ENCODE measurements at regions not wholly inside any gene's neighbourhood (a gene's known extent, or its start where the extent isn't known, plus 50 kb on each side); places are given as distances from the start of the nearest gene placed in this dataset.
"Not testable (repeated sequence)": the region's sequence is repeated elsewhere in the genome, so short reads cannot be mapped to it uniquely, and the experiment has no call there.

DNA sequence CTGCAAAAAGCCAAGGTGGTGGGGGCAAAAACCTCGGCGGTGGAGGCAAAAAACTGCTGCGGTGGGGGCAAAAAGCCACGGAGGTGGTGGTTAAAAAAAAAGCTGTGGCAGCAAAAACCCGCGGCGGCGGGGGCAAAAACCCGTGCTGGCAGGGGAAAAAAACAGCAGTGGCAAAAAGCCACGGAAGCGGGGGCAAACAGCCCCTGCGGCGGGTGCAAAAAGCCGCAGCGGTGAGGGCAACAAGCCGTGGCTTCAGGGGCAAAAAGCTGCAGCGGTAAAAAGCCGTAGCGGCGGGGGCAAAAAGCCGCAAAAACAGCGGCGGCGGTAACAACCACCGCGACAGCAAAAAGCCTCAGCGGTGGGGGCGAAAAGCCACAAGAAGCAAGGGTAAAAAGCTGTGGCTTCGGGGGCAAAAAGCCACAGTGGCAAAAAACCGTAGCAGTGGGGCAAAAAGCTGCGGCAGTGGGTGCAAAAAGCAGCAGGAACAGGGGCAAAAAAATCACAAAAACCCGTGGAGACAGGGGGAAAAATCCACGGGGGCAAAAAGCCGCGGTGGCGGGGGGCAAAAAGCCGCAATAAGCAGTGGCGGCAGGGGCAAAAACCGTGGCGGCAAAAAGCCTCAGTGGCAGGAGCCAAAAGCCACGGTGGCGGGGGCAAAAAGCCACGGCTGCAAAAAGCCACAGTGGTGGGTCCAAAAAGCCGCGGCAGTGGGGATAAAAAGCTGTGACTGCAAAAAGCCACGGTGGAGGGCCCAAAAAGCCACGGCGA lies 193.7 kb downstream of the SHCBP1 start:
- Histone ChIP-seq H3K4me3 (no peak overlapping the region), H3K36me3 (no peaks in the 10 kb centered on the region), H3K9me3 (no peaks in the 10 kb centered on the region), H3K27ac (no peak overlapping the region), H3K27me3 (no peaks in the 10 kb centered on the region), H3K4me1 (no peaks in the 10 kb centered on the region)
- TF ChIP-seq, protein P1, sequence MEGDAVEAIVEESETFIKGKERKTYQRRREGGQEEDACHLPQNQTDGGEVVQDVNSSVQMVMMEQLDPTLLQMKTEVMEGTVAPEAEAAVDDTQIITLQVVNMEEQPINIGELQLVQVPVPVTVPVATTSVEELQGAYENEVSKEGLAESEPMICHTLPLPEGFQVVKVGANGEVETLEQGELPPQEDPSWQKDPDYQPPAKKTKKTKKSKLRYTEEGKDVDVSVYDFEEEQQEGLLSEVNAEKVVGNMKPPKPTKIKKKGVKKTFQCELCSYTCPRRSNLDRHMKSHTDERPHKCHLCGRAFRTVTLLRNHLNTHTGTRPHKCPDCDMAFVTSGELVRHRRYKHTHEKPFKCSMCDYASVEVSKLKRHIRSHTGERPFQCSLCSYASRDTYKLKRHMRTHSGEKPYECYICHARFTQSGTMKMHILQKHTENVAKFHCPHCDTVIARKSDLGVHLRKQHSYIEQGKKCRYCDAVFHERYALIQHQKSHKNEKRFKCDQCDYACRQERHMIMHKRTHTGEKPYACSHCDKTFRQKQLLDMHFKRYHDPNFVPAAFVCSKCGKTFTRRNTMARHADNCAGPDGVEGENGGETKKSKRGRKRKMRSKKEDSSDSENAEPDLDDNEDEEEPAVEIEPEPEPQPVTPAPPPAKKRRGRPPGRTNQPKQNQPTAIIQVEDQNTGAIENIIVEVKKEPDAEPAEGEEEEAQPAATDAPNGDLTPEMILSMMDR (IDR thresholded peaks at IDR 0.05) = no peak
- ATAC-seq (no peak), DNase-seq (no peak)
- intact Hi-C loops (cut with DNase I) = no loop called here

DNA sequence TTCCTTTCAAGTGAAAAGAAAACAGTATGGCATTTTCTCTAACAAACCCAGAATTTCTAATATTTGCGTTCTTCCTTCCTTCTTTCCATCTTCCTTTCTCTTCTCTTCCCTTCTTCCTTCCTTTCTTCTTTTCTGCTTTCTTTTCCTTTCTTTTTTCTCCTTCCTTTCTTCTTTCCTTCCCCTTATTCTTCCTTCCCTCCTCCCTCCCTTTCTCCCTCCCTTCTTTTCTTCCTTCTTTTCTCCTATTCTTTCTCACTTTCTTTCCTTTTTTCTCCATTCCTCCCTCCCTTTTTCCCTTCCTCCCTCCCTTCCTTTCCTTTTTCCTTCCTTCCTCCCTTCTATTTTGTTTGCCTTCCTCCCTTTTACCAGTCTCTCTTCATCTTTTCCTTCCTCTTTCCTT lies 194.8 kb downstream of the SHCBP1 start:
- Histone ChIP-seq H3K27ac (no peak overlapping the region), H3K36me3 (no peaks in the 10 kb centered on the region), H3K9me3 (peaks cover 5% of the 10 kb centered on the region), H3K4me3 (no peak overlapping the region), H3K27me3 (no peaks in the 10 kb centered on the region), H3K4me1 (no peaks in the 10 kb centered on the region)
- DNase-seq (no peak), ATAC-seq (no peak)
- intact Hi-C loops (cut with DNase I) = no loop called here
- TF ChIP-seq, protein P1 (IDR thresholded peaks at IDR 0.05) = no peak

DNA sequence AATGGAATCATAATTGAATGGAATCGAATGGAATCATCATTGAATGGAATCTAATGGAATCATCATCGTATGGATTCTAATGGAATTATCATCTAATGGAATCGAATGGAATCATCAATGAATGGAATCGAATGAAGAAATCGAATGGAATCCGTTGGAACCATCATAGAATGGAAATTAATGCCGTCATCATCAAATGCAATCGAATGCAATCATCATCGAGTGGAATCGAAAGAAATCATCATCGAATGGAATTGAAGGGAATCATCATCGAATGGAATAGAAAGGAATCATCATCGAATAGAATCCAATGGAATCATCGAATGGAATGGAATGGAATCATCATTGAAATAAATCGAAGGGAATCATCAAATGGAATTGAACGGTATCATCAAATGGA lies 217.2 kb downstream of the SHCBP1 start:
- Histone ChIP-seq H3K4me1 (no peaks in the 10 kb centered on the region), H3K9me3 (peaks cover 12% of the 10 kb centered on the region), H3K4me3 (no peak overlapping the region), H3K27ac (no peak overlapping the region), H3K27me3 (no peaks in the 10 kb centered on the region), H3K36me3 (no peaks in the 10 kb centered on the region)
- no peak for ATAC-seq
- TF ChIP-seq, protein P1 (IDR thresholded peaks at IDR 0.05) = no peak
- no peak for DNase-seq
- intact Hi-C loops (cut with DNase I) = no loop called here

DNA sequence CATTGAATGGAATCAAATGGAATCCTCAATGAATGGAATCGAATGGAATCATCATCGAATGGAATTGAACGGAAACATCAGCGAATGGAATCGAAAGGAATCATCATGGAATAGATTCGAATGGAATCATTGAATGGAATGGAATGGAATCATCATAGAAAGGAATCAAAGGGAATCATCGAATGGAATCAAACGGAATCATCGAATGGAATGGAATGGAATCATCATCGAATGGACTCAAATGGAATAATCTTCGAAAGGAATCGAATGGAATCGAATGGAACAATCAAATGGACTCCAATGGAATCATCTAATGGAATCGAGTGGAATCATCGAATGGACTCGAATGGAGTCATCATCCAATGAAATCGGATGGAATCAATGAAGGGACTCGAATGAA lies 222.6 kb downstream of the SHCBP1 start:
- H3K27ac ChIP-seq; H3K4me1 ChIP-seq; intact Hi-C loops (cut with DNase I); H3K4me3 ChIP-seq; ATAC-seq; DNase-seq; H3K27me3 ChIP-seq; H3K36me3 ChIP-seq; H3K9me3 ChIP-seq: not testable (repeated sequence)

DNA sequence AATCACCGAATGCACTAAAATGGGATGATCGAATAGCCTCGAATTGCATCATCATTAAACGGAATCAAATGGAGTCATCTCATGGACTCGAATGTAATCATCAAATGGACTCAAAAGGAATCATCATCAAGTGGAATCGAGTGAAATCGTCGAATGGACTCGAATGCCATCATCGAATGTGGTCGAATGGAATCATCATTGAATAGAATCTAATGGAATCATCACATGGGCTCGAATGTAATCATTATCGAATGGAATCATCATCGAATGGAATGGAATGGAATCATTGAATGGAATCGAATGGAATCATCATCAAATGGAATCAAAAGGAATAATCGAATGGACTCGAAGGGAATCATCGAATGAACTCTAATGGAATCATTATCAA lies 224.3 kb downstream of the SHCBP1 start:
- intact Hi-C loops (cut with DNase I); ATAC-seq: not testable (repeated sequence)

DNA sequence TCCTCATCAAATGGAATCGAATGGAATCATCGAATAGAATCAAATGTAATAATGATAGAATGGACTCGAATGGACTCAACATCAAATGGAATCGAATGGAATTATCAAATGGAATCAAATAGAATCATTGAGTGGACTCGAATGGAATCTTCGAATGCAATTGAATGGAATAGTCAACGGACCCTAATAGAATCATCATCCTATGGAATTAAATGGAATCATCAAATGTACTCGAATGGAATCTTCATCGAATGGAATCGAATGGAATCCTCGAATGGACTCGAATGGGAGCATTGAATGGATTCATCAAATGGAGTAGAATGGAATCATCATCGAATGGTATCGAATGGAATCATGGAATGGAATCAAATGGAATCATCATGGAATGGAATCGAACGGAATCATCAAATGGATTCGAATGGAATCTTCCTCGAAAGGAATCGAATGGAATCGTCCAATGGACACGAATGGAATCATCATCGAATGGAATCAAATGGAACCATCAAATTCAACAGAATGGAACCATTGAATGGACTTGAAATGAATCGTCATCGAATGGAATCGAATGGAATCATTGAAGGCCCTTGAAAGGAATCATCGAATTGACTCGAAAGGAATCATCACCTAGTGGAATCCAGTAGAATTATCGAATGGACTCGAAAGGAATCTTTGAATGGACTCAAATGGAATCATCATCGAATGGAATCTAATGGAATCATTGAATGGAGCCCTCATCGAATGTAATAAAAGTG lies 224.9 kb downstream of the SHCBP1 start:
- H3K27me3 ChIP-seq; DNase-seq; H3K36me3 ChIP-seq; H3K4me3 ChIP-seq; H3K9me3 ChIP-seq; intact Hi-C loops (cut with DNase I); H3K27ac ChIP-seq; ATAC-seq; H3K4me1 ChIP-seq: not testable (repeated sequence)

More for the DNA sequence above, 224.3 kb downstream of the SHCBP1 start:
- H3K4me1 ChIP-seq, H3K36me3 ChIP-seq, H3K27me3 ChIP-seq, H3K4me3 ChIP-seq, H3K9me3 ChIP-seq, DNase-seq, H3K27ac ChIP-seq: not testable (repeated sequence)

DNA sequence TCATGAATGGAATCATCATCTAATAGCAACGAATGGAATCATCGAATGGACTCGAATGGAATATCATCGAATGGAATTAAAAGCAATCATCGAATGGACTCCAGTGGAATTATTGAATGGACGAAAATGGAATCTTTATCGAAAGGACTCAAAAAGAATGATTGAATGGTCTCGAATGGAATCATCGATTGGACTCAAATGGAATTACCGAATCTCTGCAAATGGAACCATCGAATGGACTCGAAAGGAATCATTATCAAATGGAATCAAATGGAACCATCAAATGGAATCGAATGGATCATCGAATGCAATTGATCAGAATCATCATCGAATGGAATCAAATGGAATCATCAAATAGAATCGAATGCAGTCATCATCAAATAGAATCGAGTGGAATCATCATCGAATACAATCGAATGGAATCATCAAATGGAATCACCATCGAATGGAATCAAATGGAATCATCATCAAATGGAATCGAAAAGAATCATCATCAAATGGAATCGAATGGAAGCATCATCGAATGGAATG lies 225.7 kb downstream of the SHCBP1 start:
- H3K27me3 ChIP-seq; ATAC-seq; H3K4me3 ChIP-seq; H3K36me3 ChIP-seq; H3K27ac ChIP-seq; DNase-seq; intact Hi-C loops (cut with DNase I); H3K4me1 ChIP-seq; H3K9me3 ChIP-seq: not testable (repeated sequence)

DNA sequence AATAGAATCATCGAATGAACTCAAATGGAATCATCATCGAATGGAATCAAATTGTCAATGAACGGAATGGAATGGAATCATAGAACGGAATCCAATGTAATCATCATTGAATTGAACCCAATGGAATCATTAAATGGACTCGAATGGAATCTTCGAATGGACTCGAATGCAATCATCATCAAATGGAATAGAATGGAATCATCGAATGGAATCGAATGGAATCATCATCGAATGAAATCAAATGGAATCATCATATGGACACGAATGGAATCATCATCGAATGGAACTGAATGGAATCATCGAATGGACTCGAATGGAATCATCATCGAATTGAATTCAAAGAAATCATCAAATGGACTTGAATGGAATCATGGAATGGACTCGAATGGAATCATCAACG lies 226.2 kb downstream of the SHCBP1 start:
- ATAC-seq; intact Hi-C loops (cut with DNase I); DNase-seq; H3K9me3 ChIP-seq; H3K27ac ChIP-seq; H3K36me3 ChIP-seq; H3K27me3 ChIP-seq; H3K4me1 ChIP-seq; H3K4me3 ChIP-seq: not testable (repeated sequence)

DNA sequence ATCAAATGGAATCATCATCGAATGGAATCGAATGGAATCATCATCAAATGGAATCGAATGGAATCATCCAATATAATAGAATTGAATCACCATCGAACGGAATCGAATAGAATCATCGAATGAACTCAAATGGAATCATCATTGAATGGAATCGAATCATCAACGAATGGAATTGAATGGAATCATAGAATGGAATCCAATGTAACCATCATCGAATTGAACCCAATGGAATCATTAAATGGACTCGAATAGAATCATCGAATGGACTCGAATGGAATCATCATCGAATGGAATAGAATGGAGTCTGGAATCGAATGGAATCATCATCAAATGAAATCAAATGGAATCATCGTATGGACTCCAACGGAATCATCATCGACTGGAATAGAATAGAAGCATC lies 227.0 kb downstream of the SHCBP1 start:
- H3K27ac ChIP-seq; ATAC-seq; DNase-seq; H3K27me3 ChIP-seq; intact Hi-C loops (cut with DNase I); H3K4me1 ChIP-seq; H3K4me3 ChIP-seq; H3K36me3 ChIP-seq: not testable (repeated sequence)
- H3K9me3 ChIP-seq = peaks cover 11% of the 10 kb centered on the region

DNA sequence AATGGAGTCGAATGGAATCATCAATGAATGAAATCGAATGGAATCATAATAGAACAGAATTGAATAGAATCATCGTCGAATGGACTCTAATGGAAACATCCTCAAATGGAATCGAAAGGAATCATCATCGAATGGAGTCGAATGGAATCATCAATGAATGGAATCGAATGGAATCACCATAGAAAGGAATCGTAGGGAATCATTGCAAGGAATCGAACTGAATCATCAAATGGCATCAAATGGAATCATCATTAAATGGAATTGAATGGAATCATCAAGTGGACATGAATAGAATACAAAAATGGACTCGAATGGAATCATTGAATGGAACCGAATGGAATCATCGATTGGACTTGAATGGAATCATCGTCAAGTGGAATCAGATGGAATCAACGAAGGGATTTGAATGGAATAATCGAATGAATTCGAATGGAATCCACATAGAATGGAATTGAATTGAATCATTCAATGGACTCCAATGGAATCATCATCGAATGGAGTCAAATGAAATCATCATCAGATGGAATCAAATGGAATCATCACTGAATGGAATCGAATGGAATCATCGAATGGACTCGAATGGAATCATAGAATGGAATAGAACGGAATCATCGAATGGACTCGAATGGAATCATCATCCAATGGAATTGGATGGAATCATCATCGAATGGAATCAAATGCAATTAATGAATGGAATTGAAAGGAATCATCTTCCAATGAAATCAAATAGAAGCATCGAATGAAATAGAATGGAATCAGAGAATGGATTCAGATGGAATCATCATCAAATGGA lies 228.1 kb downstream of the SHCBP1 start:
- intact Hi-C loops (cut with DNase I); H3K36me3 ChIP-seq; H3K4me1 ChIP-seq; DNase-seq; H3K4me3 ChIP-seq; H3K27me3 ChIP-seq; H3K27ac ChIP-seq; ATAC-seq: not testable (repeated sequence)
- H3K9me3 ChIP-seq = peaks cover 11% of the 10 kb centered on the region

Measured in upper lobe of right lung (tissue), 1 donor.